GM23338 (cell line): ENCODE measurements at regions not wholly inside any gene's neighbourhood (a gene's known extent, or its start where the extent isn't known, plus 50 kb on each side); places are given as distances from the start of the nearest gene placed in this dataset.

Experiments
- ATAC-seq: fragments of 200-7000 bp; cut with Tn5 transposase; 3 replicates; pipeline ENCODE4 v1.9.1; 2020
- DNase-seq: peaks from one replicate; pipeline ENCODE4 v3.0.0-alpha.2; 2015; ENCODE audit warnings: low spot score
- H2AFZ ChIP-seq: fragments of 200-600 bp; sonication (generic); 2 replicates; pipeline ENCODE4 v1.8.0; 2016; ENCODE audit warnings: antibody characterized with exemption, mild to moderate bottlenecking, moderate library complexity
- H3F3A ChIP-seq: fragments of 200-600 bp; sonication (generic); replicated peaks from 2 replicates; pipeline ENCODE4 v1.8.0; 2017; ENCODE audit warnings: antibody characterized with exemption, mixed run types, low read depth
- H3K27ac ChIP-seq: fragments of 200-600 bp; sonication (generic); 2 replicates; pipeline ENCODE4 v1.6.1; 2016; ENCODE audit warnings: low read depth
- H3K27me3 ChIP-seq: fragments of 200-600 bp; sonication (generic); 2 replicates; pipeline ENCODE4 v1.8.0; 2016; ENCODE audit warnings: mild to moderate bottlenecking, mixed run types, moderate library complexity; ENCODE audit not compliant: insufficient read depth
- H3K36me3 ChIP-seq: fragments of 200-600 bp; sonication (generic); 2 replicates; pipeline ENCODE4 v1.8.0; 2016; ENCODE audit warnings: mild to moderate bottlenecking; ENCODE audit not compliant: insufficient read depth
- H3K4me1 ChIP-seq: fragments of 200-600 bp; sonication (generic); 2 replicates; pipeline ENCODE4 v1.8.0; 2016; ENCODE audit warnings: mild to moderate bottlenecking, moderate library complexity; ENCODE audit not compliant: insufficient read depth
- H3K4me2 ChIP-seq: fragments of 200-600 bp; sonication (generic); 2 replicates; pipeline ENCODE4 v1.7.1; 2017; ENCODE audit warnings: mixed run types
- H3K4me3 ChIP-seq: fragments of 200-600 bp; sonication (generic); 2 replicates; pipeline ENCODE4 v1.6.1; 2016; ENCODE audit warnings: mixed run types
- H3K79me2 ChIP-seq: fragments of 200-600 bp; sonication (generic); replicated peaks from 2 replicates; pipeline ENCODE4 v1.8.0; 2017; ENCODE audit warnings: mild to moderate bottlenecking; ENCODE audit not compliant: insufficient read depth
- H3K9me2 ChIP-seq: fragments of 200-600 bp; sonication (generic); 2 replicates; pipeline ENCODE4 v1.8.0; 2017; ENCODE audit not compliant: insufficient read depth
- H4K20me1 ChIP-seq: fragments of 200-600 bp; sonication (generic); replicated peaks from 2 replicates; pipeline ENCODE4 v1.8.0; 2017; ENCODE audit warnings: mild to moderate bottlenecking; ENCODE audit not compliant: insufficient read depth
- H3K27ac Mint-ChIP-seq: 2 replicates; pipeline ENCODE4 v1.8.0; 2020; ENCODE audit warnings: inconsistent platforms, mild to moderate bottlenecking, moderate library complexity, mixed read lengths
- H3K27me3 Mint-ChIP-seq: 3 replicates; pipeline ENCODE4 v1.8.0; 2022; ENCODE audit warnings: low read depth, mild to moderate bottlenecking, moderate library complexity, mixed read lengths, inconsistent platforms; ENCODE audit not compliant: insufficient read depth, poor library complexity
- H3K36me3 Mint-ChIP-seq: 3 replicates; pipeline ENCODE4 v1.8.0; 2021; ENCODE audit warnings: low read depth, mild to moderate bottlenecking, inconsistent platforms, moderate library complexity, mixed read lengths
- H3K4me1 Mint-ChIP-seq: 3 replicates; pipeline ENCODE4 v1.8.0; 2020; ENCODE audit warnings: mild to moderate bottlenecking, inconsistent platforms, mixed read lengths
- H3K4me3 Mint-ChIP-seq: 3 replicates; pipeline ENCODE4 v1.8.0; 2021; ENCODE audit warnings: moderate library complexity, mild to moderate bottlenecking, inconsistent platforms, mixed read lengths
- H3K9me3 Mint-ChIP-seq: 3 replicates; pipeline ENCODE4 v1.8.0; 2020; ENCODE audit warnings: moderate library complexity, mild to moderate bottlenecking, inconsistent platforms, mixed read lengths
- CREB1 ChIP-seq: fragments of 250-450 bp; sonication (Bioruptor Pico); IDR thresholded peaks from 2 replicates; pipeline ENCODE4 v1.5.0; 2020; ENCODE audit warnings: low read depth, mild to moderate bottlenecking, moderate library complexity
- CTCF ChIP-seq, 2 experiments: fragments of 200-600 bp in 1 of 2; sonication (generic) in 1 of 2; conservative IDR thresholded peaks; 2 replicates each; pipeline versions ENCODE4 v1.5.1 to v1.6.1; 2016 to 2017; ENCODE audit warnings: antibody characterized with exemption in 2 of 2, low read depth in 2 of 2, mild to moderate bottlenecking in 2 of 2, moderate library complexity in 1 of 2
- ETS1 ChIP-seq: IDR thresholded peaks from 2 replicates; pipeline ENCODE4 v1.6.1; 2016; ENCODE audit warnings: antibody characterized with exemption
- EZH2 ChIP-seq: fragments of 200-600 bp; sonication (generic); IDR thresholded peaks from one replicate; pipeline ENCODE4 v1.8.0; 2017; ENCODE audit warnings: antibody characterized with exemption, mild to moderate bottlenecking, low read depth; ENCODE audit not compliant: unreplicated experiment
- EZH2phosphoT487 ChIP-seq: fragments of 200-600 bp; sonication (generic); IDR thresholded peaks from one replicate; pipeline ENCODE4 v1.8.1; 2018; ENCODE audit warnings: antibody characterized with exemption; ENCODE audit not compliant: unreplicated experiment
- JUNB ChIP-seq: IDR thresholded peaks from one replicate; pipeline ENCODE4 v1.6.1; 2016; ENCODE audit warnings: antibody characterized with exemption; ENCODE audit not compliant: unreplicated experiment
- NANOG ChIP-seq: IDR thresholded peaks from 2 replicates; pipeline ENCODE4 v1.6.1; 2016; ENCODE audit warnings: antibody characterized with exemption, borderline replicate concordance
- POLR2AphosphoS5 ChIP-seq: IDR thresholded peaks from 2 replicates; pipeline ENCODE4 v1.6.1; 2016; ENCODE audit warnings: antibody characterized with exemption, low read depth
- REST ChIP-seq: IDR thresholded peaks from one replicate; pipeline ENCODE4 v1.6.1; 2018; ENCODE audit warnings: antibody characterized with exemption; ENCODE audit not compliant: unreplicated experiment
- STAT1 ChIP-seq: IDR thresholded peaks from one replicate; pipeline ENCODE4 v1.6.1; 2016; ENCODE audit warnings: antibody characterized with exemption; ENCODE audit not compliant: unreplicated experiment
- ZNF114 ChIP-seq: fragments of 250-450 bp; sonication (Bioruptor Pico); IDR thresholded peaks from 2 replicates; pipeline ENCODE4 v1.5.0; 2020; ENCODE audit warnings: mild to moderate bottlenecking, moderate library complexity
- ZNF331 ChIP-seq: fragments of 250-450 bp; sonication (Bioruptor Pico); IDR thresholded peaks from 2 replicates; pipeline ENCODE4 v1.5.0; 2020; ENCODE audit warnings: low read depth, mild to moderate bottlenecking, moderate library complexity
- ZNF462 ChIP-seq: fragments of 250-450 bp; sonication (Bioruptor Pico); IDR thresholded peaks from 2 replicates; pipeline ENCODE4 v1.5.0; 2020; ENCODE audit warnings: mild to moderate bottlenecking, moderate library complexity

- ATAC-seq: no peak
- no peak overlapping the region for H3K27ac ChIP-seq
- H4K20me1 ChIP-seq: no peaks in the 10 kb centered on the region
- no peak overlapping the region for H2AFZ ChIP-seq
- no peaks in the 10 kb centered on the region for H3K4me1 ChIP-seq
- DNase-seq: no peak
- no peaks in the 10 kb centered on the region for H3K4me1 Mint-ChIP-seq
- no peak overlapping the region for H3K4me3 Mint-ChIP-seq
- no peaks in the 10 kb centered on the region for H3K36me3 ChIP-seq
- H3F3A ChIP-seq: no peaks in the 10 kb centered on the region
- no peak for TF ChIP-seq EZH2
- no peak for TF ChIP-seq POLR2AphosphoS5
- TF ChIP-seq REST: no peak
- no peak for TF ChIP-seq ETS1
- TF ChIP-seq STAT1: no peak
- TF ChIP-seq NANOG: no peak
- TF ChIP-seq EZH2phosphoT487: no peak
- no peak for TF ChIP-seq ZNF331 (CRISPR knock-in tag)
- no peak for TF ChIP-seq CREB1 (CRISPR knock-in tag)
- TF ChIP-seq ZNF462: no peak
- TF ChIP-seq ZNF114 (CRISPR knock-in tag): no peak
- TF ChIP-seq CTCF (conservative IDR thresholded peaks at IDR 0.05; ENCODE audit: low read depth in 2 of 2): no peak
- TF ChIP-seq JUNB: no peak
- no peaks in the 10 kb centered on the region; the same call in 2 of the 3 replicates for H3K36me3 Mint-ChIP-seq
- H3K27me3 Mint-ChIP-seq: no peaks in the 10 kb centered on the region
- no peaks in the 10 kb centered on the region for H3K79me2 ChIP-seq
- H3K9me2 ChIP-seq: 0 out of 2 replicates have a peak, but pooled peaks cover 8% of the 10 kb centered on the region
- H3K27me3 ChIP-seq: no peaks in the 10 kb centered on the region
- no peak overlapping the region; the same call in 1 of the 2 replicates for H3K27ac Mint-ChIP-seq
- H3K4me3 ChIP-seq: no peak overlapping the region
- no peak overlapping the region for H3K4me2 ChIP-seq
- H3K9me3 Mint-ChIP-seq: peaks cover 3% of the 10 kb centered on the region; the same call in 1 of the 3 replicates
Measured at GRCh38 chr5:8788246-8788645, 757.6 kb downstream of the SEMA5A start.
